EH (cell line): ENCODE measurements at regions not wholly inside any gene's neighbourhood (a gene's known extent, or its start where the extent isn't known, plus 50 kb on each side); places are given as distances from the start of the nearest gene placed in this dataset.

Experiments used
- DNase-seq: peaks from one replicate; pipeline ENCODE4 v3.0.0-alpha.2; 2015; ENCODE audit warnings: low read depth

- peak; percentile 48 for DNase-seq
These were observed 564.3 kb upstream of the MARCKS start for GRCh38 chr6:113292646-113293422.

- no peak for DNase-seq
These were observed 563.8 kb upstream of the MARCKS start for GRCh38 chr6:113293423-113293740.

GRCh38 chr6:113299531-113299930 is 557.6 kb upstream of the MARCKS start:
- peak; percentile 37 for DNase-seq

- DNase-seq = peak; percentile 43
These were observed 555.5 kb upstream of the MARCKS start for GRCh38 chr6:113301651-113302050.

- DNase-seq = no peak
These were observed 553.0 kb upstream of the MARCKS start for GRCh38 chr6:113304116-113304515.

GRCh38 chr6:113306552-113307145 is 550.5 kb upstream of the MARCKS start:
- peak; percentile 21 for DNase-seq

GRCh38 chr6:113308266-113308665 is 548.9 kb upstream of the MARCKS start:
- no peak for DNase-seq

- DNase-seq = no peak
These were observed 543.3 kb upstream of the MARCKS start for GRCh38 chr6:113313841-113314240.

- peak; percentile 22 for DNase-seq
These were observed 542.0 kb upstream of the MARCKS start for GRCh38 chr6:113315165-113315564.

GRCh38 chr6:113315879-113316278 is 541.3 kb upstream of the MARCKS start:
- DNase-seq = peak; percentile 15

GRCh38 chr6:113317442-113317841 is 539.7 kb upstream of the MARCKS start:
- no peak for DNase-seq

- DNase-seq = no peak
These were observed 539.1 kb upstream of the MARCKS start for GRCh38 chr6:113317891-113318574.

GRCh38 chr6:113318575-113318917 is 538.6 kb upstream of the MARCKS start:
- no peak for DNase-seq

GRCh38 chr6:113320653-113321052 is 536.5 kb upstream of the MARCKS start:
- no peak for DNase-seq

- DNase-seq = no peak
These were observed 530.4 kb upstream of the MARCKS start for GRCh38 chr6:113326781-113327180.

GRCh38 chr6:113328886-113329381 is 528.2 kb upstream of the MARCKS start:
- peak; percentile 22 for DNase-seq

GRCh38 chr6:113329942-113330635 is 527.1 kb upstream of the MARCKS start:
- no peak for DNase-seq

- DNase-seq = no peak
These were observed 526.6 kb upstream of the MARCKS start for GRCh38 chr6:113330636-113330946.

GRCh38 chr6:113331021-113331420 is 526.1 kb upstream of the MARCKS start:
- DNase-seq = no peak

GRCh38 chr6:113338644-113339043 is 518.5 kb upstream of the MARCKS start:
- DNase-seq = no peak

- DNase-seq = no peak
These were observed 517.9 kb upstream of the MARCKS start for GRCh38 chr6:113339209-113339608.

GRCh38 chr6:113340371-113340770 is 516.8 kb upstream of the MARCKS start:
- no peak for DNase-seq

- DNase-seq = no peak
These were observed 513.2 kb upstream of the MARCKS start for GRCh38 chr6:113343940-113344339.
